Suprapubic skin (tissue), 4 donors: ENCODE measurements at regions not wholly inside any gene's neighbourhood (a gene's known extent, or its start where the extent isn't known, plus 50 kb on each side); places are given as distances from the start of the nearest gene placed in this dataset.

Experiments used
- CTCF ChIP-seq, 2 donors: fragments of 200-600 bp in 1 of 2; fragments of 450-650 bp in 1 of 2; sonication (generic) in 1 of 2; IDR thresholded peaks; one replicate each; pipeline ENCODE4 v1.5.1; 2016 to 2019; ENCODE audit warnings: antibody characterized with exemption in 2 of 2, mild to moderate bottlenecking in 1 of 2, moderate library complexity in 1 of 2
- EP300 ChIP-seq: sonication (generic); formaldehyde crosslinking; IDR thresholded peaks from one replicate; pipeline ENCODE4 v1.6.1; 2017; ENCODE audit warnings: antibody characterized with exemption
- POLR2A ChIP-seq, 2 donors: fragments of 450-650 bp; IDR thresholded peaks; one replicate each; pipeline ENCODE4 v1.6.1; 2017; ENCODE audit warnings: antibody characterized with exemption in 2 of 2, mild to moderate bottlenecking in 2 of 2, moderate library complexity in 2 of 2
- POLR2AphosphoS5 ChIP-seq, 3 donors: sonication (generic); formaldehyde crosslinking; IDR thresholded peaks; one replicate each; pipeline ENCODE4 v1.6.1; 2017; ENCODE audit warnings: antibody characterized with exemption in 3 of 3

DNA sequence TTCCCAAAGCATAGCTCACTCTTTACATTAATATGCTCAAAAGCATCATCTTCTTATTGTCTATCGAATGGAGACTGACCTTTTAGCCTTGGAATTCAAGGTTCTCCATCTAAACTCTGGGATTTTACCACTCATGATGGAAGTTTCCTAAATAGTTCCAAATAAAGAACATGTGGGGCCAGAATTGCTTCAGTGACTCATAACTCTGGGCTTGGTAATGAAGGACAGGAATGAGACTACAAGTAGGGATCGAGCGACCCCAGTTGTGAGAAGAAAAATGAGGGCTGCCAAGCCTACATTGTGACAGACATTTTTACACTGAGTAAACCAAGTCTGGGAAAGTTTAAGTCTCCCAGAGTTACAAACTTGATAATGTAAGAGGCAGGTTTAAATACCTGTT is 269.9 kb downstream of the CBLL2 start:
- TF ChIP-seq CTCF (IDR thresholded peaks at IDR 0.05), result no peak
- TF ChIP-seq POLR2A (IDR thresholded peaks at IDR 0.05), result no peak
- TF ChIP-seq POLR2AphosphoS5 (IDR thresholded peaks at IDR 0.05), result no peak
- no peak for TF ChIP-seq EP300
